ENCODE measurements at regions not wholly inside any gene's neighbourhood (a gene's known extent, or its start where the extent isn't known, plus 50 kb on each side); places are given as distances from the start of the nearest gene placed in this dataset.

DNA sequence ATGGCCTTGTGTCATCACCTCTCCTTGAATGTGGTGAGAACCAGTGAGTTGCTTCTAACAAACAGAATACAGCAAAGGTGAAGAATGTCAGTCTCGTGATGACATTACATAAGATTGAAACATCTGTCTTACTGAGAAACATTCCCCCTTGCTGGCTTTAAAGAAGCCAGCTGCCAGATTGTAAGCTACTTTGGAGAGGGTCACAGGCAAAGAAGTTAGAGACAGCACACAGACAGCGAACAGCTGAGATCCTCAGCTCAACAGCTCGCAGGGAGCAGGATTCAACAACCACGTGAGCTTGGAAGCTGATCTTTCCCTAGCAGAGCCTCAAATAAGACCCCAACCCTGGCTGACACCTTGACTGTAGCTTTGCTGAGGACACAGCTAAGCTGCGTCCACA lies 367.9 kb downstream of the LIG4 start (continued):
- TF ChIP-seq, protein P1, sequence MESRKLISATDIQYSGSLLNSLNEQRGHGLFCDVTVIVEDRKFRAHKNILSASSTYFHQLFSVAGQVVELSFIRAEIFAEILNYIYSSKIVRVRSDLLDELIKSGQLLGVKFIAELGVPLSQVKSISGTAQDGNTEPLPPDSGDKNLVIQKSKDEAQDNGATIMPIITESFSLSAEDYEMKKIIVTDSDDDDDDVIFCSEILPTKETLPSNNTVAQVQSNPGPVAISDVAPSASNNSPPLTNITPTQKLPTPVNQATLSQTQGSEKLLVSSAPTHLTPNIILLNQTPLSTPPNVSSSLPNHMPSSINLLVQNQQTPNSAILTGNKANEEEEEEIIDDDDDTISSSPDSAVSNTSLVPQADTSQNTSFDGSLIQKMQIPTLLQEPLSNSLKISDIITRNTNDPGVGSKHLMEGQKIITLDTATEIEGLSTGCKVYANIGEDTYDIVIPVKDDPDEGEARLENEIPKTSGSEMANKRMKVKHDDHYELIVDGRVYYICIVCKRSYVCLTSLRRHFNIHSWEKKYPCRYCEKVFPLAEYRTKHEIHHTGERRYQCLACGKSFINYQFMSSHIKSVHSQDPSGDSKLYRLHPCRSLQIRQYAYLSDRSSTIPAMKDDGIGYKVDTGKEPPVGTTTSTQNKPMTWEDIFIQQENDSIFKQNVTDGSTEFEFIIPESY (IDR thresholded peaks at IDR 0.05; ENCODE audit: extremely low read depth, insufficient replicate concordance, low read length): no peak
- TF ChIP-seq, protein P2, sequence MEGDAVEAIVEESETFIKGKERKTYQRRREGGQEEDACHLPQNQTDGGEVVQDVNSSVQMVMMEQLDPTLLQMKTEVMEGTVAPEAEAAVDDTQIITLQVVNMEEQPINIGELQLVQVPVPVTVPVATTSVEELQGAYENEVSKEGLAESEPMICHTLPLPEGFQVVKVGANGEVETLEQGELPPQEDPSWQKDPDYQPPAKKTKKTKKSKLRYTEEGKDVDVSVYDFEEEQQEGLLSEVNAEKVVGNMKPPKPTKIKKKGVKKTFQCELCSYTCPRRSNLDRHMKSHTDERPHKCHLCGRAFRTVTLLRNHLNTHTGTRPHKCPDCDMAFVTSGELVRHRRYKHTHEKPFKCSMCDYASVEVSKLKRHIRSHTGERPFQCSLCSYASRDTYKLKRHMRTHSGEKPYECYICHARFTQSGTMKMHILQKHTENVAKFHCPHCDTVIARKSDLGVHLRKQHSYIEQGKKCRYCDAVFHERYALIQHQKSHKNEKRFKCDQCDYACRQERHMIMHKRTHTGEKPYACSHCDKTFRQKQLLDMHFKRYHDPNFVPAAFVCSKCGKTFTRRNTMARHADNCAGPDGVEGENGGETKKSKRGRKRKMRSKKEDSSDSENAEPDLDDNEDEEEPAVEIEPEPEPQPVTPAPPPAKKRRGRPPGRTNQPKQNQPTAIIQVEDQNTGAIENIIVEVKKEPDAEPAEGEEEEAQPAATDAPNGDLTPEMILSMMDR (IDR thresholded peaks at IDR 0.05 in 2 of 3, conservative IDR thresholded peaks at IDR 0.05 in 1 of 3; ENCODE audit: borderline replicate concordance in 1 of 3, insufficient read depth in 1 of 3, low read depth in 2 of 3, low read length in 2 of 3): no peak
- TF ChIP-seq SIN3A (IDR thresholded peaks at IDR 0.05; ENCODE audit: low read depth) (no peak), TCF7L2 (IDR thresholded peaks at IDR 0.05; ENCODE audit: borderline replicate concordance, extremely low read depth, insufficient read depth, insufficient read length) (no peak), JUND (IDR thresholded peaks at IDR 0.05) (no peak)

DNA sequence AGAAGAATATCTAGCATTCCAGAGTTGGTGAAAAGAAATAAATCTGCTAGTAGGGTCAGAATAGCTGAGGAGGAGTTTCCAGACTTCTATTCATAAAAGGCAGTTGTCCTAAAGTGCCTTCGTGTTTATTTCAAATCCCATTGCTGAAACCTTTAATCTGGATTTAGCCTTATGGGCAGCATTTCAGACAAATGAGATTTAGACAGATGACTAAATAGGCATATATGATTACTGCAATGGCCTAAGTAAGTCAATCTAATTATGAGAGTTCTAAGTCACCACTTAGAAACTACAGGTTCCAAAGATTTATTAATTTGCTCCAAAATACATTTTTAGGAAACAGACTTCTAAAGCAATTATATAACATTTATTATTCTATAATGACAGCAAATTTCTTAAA lies 368.7 kb downstream of the LIG4 start:
- no peak for DNase-seq (ENCODE audit: low read depth, low spot score)
- POLR2A ChIA-PET: no interaction called here
- no peaks in the 10 kb centered on the region for H3K79me2 ChIP-seq (ENCODE audit: insufficient read depth, low read length)

More for the DNA sequence above, 368.7 kb downstream of the LIG4 start:
- H3K9me2 ChIP-seq (ENCODE audit: insufficient read depth): no peaks in the 10 kb centered on the region
- H3K4me1 ChIP-seq (ENCODE audit: control insufficient read depth in 1 of 2, insufficient read depth in 2 of 2, low read length in 2 of 2): no peaks in the 10 kb centered on the region
- no peaks in the 10 kb centered on the region for H3K36me3 ChIP-seq (ENCODE audit: control insufficient read depth in 1 of 2, insufficient read depth in 2 of 2, low read length in 2 of 2)
- intact Hi-C loops (cut with micrococcal nuclease): no loop called here
- RAD21 ChIA-PET (ENCODE audit: low non-redundant PET in 1 of 2, low total read pairs in 2 of 2, uncharacterized antibody in 2 of 2, unreplicated experiment in 2 of 2): no interaction called here
- no peak overlapping the region for H2AFZ ChIP-seq (ENCODE audit: low read depth, low read length, poor library complexity, severe bottlenecking)
- TF ChIP-seq EZH2 (IDR thresholded peaks at IDR 0.05): no peak
- TF ChIP-seq JUND (IDR thresholded peaks at IDR 0.05): no peak
- TF ChIP-seq TCF7L2 (IDR thresholded peaks at IDR 0.05; ENCODE audit: borderline replicate concordance, extremely low read depth, insufficient read depth, insufficient read length): no peak
- TF ChIP-seq, protein P1 (IDR thresholded peaks at IDR 0.05; ENCODE audit: extremely low read depth, insufficient replicate concordance, low read length): no peak
- TF ChIP-seq, protein P2 (IDR thresholded peaks at IDR 0.05 in 2 of 3, conservative IDR thresholded peaks at IDR 0.05 in 1 of 3; ENCODE audit: borderline replicate concordance in 1 of 3, insufficient read depth in 1 of 3, low read depth in 2 of 3, low read length in 2 of 3): no peak
- ATAC-seq: no peak
- H3K9me3 ChIP-seq (ENCODE audit: control insufficient read depth in 1 of 2, insufficient read depth in 1 of 2, low read depth in 1 of 2, low read length in 2 of 2): peaks cover 5 to 12% of the 10 kb centered on the region in 2 experiments; a peak in 2 of 4 replicates
- no peak overlapping the region for H3K9ac ChIP-seq (ENCODE audit: low read length)
- no TSS peak for BruUV-seq (replicated peaks)
- CTCF ChIA-PET: no interaction called here
- no peak overlapping the region for H3K27ac ChIP-seq (ENCODE audit: low read depth, low read length)
- no peak overlapping the region for H3K4me2 ChIP-seq (ENCODE audit: low read length)
- H3K27me3 ChIP-seq (ENCODE audit: insufficient read depth, low read length): no peaks in the 10 kb centered on the region
- H3K4me3 ChIP-seq (replicated peaks in 1 of 2; ENCODE audit: low read depth in 1 of 2, low read length in 2 of 2): no peak overlapping the region
- H4K20me1 ChIP-seq (ENCODE audit: insufficient read depth): no peaks in the 10 kb centered on the region
